HG03342 (cell line): ENCODE measurements at regions not wholly inside any gene's neighbourhood (a gene's known extent, or its start where the extent isn't known, plus 50 kb on each side); places are given as distances from the start of the nearest gene placed in this dataset.

Experiments used
- ATAC-seq: cut with Tn5 transposase; IDR thresholded peaks from one replicate; pipeline ENCODE4 v1.9.1; 2021; ENCODE audit warnings: mild to moderate bottlenecking, moderate library complexity; ENCODE audit not compliant: unreplicated experiment

DNA sequence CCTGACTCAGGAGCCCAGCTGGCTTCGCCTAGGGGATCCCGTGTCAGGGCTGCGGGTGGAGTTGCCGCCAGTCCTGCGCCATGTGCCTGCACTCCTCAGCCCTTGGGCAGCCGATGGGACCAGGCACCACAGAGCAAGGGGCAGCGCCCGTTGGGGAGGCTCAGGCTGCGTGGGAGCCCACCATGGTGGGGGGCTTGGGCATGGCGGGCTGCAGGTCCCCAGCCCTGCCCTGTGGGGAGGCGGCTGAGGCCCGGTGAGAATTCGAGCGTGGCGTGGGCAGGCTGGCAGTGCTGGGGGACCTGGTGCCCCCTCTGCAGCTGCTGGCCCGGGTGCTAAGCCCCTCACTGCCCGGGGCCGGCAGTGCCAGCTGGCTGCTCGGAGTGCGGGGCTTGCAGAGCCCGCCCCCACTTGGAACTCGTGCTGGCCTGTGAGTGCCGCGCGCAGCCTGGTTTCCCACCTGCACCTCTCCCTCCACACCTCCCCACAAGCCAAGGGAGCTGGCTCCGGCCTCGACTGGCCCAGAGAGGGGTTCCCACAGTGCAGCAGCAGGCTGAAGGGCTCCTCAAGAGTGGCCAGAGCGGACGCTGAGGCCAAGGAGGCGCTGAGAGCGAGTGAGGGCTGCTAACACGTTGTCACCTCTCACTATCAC, 135.1 kb upstream of the SEL1L start:
- ATAC-seq: no peak

DNA sequence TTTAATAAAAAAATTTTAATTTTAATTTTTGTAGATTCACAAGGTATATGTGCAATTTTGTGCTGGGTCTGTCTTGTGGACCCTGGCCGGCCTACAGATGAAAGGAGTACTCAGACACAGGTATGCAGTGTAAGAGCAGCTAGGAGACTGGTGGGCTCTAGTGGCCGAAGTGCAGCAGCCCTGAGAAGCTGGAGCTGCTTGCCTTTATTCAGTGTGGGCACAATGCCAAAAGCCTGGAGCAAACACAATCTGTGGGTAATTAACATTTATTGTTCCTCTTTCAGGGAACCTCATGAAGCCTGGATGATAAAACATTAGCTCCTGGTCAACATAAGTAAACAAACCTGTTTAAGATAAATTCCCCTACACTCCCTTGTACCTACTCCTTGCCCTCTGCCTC, 135.7 kb upstream of the SEL1L start:
- no peak for ATAC-seq

DNA sequence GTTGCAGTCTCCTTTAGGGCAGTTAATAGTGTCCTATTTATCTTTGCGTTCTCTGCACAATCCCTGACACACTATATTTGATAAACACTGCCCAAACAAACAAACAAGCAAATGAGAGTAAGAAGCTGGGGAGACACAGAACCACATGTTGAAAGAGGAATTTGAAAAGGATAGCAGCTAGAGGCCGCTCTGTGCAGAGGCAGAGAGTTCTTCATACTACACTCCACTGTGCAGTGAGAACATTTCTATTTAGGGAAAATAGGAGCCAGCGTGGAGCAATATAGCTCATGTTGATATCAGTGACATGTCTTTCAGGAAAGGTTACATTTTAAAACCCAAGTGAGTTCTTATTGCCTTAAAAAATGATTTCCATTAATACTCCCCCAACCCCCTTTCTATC, 140.3 kb upstream of the SEL1L start:
- ATAC-seq: no peak

DNA sequence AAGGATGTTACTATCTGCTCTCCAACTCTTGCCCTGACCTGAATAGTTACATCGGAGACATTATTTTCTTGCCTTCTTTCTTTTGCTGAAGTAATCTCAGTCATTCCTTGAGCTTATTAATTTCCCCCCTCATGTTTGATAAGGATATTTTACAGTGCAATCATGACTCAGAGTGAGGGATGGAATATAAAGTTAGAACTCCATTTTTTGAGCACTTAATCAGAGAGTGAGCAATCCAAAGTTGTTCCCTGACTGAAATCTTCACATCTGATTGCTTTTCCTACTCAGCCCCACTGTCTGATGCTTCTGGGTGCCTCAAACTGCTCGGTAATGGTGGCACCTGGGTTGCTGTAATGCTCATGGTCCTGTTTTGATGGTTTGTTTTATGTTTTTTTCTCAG, 142.7 kb upstream of the SEL1L start:
- ATAC-seq: no peak

DNA sequence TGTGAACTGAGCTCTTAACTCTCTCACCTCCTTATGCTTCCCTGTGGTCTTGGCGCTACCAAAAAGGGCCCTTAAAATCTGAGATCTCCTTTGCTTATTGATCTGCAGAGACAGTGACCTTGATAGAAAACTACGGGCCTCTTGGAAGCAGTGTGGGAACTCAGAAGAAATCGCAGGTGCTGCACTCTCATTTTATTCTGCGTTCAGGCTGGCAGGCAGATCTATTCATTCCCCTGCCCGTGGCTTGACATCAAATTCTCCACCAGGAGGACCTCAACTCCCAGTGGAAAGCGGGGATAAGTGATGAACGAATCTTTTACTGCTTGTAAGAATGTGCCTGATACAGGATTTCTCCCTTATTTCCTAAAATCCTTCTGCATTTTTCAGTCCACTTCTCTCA, 143.2 kb upstream of the SEL1L start:
- ATAC-seq: no peak

DNA sequence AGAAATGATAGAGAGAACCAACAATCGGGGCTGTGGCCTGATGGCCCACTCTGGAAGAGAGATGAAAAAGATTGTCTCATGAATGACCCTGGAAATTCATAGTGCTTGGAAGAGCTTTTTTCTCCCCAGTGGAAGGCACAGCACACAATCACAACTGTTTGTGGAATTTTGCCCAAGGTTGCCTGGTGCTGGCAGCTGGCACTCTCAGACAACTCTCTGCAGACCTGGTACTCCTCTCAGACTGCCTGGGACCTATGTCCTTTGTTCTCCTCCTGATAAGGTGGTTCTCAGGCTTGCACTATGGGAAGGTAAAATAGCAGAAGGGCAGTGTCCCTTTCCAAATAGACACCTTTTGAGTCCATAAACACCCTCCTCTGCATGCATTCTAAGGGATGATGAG, 144.1 kb upstream of the SEL1L start:
- no peak for ATAC-seq

DNA sequence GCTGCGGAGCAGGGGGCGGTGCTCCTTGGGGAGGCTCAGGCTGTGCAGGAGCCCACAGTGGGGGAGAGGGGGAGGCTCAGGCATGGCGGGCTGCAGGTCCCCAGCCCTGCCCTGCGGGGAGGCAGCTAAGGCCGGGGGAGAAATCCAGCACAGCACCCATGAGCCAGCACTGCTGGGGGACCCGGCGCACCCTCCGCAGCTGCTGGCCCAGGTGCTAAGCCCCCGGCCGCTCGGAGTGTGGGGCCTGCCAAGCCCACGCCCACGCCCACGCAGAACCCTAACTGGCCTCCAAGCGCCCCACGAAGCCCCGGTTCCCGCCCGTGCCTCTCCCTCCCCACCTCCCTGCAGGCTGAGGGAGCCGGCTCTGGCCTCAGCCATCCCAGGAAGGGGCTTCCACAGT, 145.6 kb upstream of the SEL1L start:
- no peak for ATAC-seq

DNA sequence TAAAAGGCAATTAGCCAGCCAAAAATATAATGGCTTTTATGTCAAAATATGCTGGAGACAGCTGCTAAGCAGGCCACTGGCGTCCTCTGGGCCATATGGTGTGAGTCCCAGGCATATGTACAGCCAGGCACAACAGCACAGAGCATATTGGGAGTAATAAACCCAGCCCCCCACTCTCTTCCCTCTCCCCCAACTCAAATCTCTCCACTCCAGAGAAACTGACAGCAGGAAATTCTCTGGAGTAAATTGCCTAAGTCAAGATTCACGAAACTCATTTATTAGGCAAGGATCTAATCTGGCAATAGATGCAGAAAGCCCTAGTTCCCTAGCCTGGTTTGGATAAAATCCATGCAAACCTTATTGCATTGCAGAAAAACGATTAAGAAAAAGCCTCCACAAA, 147.9 kb upstream of the SEL1L start:
- ATAC-seq: no peak

DNA sequence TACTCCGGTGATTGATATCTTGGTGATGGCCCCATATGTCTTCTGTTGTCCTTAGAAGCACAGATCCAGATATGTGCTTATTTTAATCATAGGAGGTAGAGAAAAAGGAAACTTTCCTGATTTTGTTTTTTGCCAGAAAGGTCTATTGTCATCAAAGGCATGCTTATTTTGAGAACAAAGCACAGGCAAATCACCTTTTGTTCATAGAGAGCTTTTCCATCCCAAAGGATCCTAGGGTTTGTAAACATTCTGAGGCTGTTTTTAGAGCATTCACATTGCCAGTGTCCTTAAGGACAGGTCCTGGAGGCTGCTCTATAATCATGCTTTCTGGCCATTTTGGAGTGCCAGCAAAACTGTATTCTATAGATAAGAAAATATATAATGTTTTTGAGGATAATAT, 148.5 kb upstream of the SEL1L start:
- no peak for ATAC-seq

DNA sequence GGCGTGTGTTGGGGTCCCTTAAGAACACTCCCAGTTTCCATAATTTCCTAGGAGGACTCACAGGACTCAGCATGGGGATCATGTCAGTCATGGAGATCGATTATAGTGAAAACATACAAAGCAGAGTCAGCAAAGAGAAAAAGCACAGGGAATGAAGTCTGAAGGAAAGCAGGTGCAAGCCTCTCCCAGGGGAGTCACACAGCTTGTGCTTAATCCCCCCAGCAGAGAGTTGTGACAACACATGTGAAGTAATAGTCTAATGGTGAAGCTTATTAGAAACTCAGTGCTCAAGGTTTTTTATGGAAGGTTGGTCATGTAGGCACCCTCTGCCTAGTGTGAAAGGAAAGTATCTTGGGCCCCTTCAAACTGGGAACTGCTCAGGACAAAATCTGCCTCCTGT, 149.0 kb upstream of the SEL1L start:
- no peak for ATAC-seq

DNA sequence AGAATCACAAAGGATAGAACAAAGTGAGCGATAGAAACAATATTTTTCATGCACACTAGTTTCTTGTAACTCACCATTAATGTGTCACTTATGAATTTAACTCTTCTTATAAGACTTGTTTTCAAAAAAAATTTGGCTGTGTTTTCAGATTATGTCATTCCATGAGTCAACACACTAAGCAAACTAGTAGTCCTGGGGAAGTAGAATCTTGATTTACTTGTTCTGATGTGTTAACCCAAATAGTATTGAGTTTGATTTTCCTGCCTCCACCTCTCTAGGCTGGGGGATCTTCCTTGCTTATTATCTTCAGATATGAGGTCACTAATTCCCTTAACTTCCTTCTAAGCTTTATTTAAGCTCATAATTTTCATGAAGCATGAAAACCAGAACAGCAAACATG, 151.0 kb upstream of the SEL1L start:
- no peak for ATAC-seq

DNA sequence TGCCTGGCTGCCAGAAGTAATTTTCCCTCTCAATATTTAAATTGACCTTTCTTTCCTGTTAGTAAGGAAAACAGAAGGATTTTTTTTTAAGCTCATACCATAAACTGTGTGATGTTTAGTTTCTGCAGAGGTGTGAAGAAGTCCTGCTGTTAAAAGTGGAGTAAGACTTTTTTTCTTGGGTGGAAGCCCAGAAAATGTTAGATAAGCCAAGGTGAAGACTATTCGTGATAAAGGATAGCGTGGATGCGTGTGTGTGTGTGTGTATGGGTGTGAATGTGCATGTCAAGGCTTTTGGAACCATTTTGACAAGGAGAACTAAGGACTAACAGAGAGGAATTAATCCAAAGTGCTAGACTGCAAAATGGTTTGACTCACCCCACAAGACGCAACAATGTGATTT, 152.9 kb upstream of the SEL1L start:
- no peak for ATAC-seq

DNA sequence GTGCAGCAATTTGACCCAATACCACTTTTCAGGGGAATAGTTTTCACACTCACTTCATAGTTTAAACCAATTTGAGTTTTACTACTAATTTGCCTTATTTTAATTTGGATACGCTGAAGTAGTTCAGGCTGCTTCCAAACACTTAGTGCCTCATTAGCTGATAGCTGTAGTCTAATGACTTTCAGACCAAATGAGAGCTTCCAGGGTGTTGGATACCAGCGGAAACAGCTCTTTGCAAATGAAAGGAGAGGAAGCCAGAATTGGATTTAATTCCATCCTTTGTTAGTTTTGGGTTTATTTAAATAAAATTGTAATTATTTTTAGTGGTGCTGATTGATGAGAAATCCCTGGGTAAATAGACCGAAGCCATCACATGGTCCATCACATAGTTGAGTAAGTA, 158.3 kb upstream of the SEL1L start:
- ATAC-seq: no peak

DNA sequence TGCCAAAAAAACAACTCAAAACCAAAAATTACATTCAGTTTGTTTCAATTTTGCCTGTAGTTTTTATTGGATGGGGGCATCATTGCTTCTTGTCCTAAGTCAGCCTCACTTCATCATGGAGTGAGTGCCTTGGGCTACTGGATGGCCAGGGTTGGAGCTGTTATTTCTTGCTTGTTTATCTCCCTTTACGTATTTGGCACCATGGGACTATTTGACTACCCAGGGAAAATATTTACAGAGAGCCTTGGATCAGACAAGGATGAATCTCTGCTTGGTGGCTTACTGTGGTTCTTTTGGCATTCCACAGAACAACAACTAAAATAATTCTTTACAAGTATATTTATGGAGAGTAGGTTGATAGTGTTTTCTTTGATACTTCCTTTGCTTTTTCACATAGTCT, 160.8 kb upstream of the SEL1L start:
- ATAC-seq: no peak

DNA sequence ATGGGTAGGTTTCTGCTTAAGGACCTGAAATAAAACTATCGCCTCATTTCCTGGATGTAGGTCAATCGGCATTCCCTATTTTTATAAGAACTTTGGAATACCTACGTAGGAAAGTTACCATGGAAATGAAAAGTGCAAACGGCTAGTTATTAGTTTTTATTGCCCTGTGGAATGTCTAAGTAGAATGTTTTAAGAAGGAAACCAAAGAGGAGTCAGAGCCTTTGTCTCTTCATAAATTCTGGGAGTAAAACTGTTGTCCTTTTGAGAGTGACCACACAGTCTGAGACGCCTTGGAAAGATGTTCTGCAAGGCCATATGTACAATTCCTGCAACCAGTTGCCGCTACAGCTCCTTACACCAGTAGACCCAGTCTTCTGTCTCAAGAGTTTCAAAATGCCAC, 176.0 kb upstream of the SEL1L start:
- no peak for ATAC-seq

DNA sequence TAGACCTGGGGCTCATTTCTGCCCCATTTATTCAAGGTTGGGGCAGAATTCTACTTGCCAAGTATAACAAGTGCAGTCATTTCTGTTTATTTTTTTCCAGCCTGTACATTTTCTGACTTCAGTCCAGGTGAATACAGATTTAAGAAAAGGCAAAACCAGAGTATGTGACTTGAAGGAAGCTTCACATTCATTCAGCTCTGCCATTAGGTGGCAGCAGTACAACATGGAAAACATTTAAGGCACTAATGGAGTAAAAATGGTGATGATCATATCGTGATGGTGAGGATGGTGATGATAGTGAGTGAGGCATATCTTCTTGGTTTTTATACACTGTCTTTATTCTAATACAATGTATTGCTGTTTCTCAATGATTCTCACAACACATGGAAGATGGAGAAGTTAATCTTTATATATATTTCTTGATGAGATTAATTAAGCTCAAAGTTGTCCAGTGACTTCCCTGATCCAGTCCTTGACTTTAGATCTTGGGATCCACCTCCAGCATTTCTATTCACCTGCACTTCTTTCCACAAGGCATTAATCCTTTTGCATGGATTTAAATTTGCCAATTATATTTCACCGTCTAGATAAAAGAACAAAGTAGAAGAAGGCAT, 176.7 kb upstream of the SEL1L start:
- no peak for ATAC-seq

DNA sequence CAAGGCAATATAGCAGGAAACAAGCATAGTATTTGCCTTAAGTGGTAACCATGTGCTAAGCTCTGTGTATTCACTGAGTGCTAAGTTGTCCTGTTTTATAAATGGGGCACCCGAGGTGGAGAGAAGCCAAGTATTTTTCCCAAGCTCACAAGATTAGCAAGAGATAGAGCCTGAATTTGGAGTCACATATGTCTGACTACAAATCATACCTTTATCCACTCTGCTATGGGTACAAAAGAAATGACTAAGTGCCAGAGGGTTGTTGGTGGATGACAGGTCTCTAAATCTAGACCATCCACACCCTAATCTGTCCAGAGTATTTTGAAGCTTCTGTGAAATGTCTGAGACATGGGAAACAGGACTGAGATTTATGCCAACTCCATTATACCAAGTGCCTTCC, 182.1 kb upstream of the SEL1L start:
- no peak for ATAC-seq

DNA sequence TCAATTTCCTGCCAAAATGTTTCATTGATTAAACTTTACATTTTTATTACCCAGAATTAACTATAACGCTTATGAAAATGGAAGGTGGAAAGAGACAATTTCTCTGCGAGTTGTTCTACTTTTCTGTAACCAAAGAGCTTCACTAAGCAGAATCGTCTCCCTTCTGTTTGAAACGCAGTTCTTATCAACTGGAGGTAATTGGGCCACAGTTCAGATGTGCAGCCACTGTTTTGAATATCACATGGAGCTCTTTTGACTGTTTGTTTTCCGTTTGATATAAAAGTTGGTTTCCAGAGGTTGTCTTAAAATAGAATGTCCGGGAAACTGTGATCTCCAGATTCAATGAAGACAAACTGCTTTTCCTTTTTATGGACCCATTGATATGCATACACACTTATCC, 183.3 kb upstream of the SEL1L start:
- no peak for ATAC-seq

DNA sequence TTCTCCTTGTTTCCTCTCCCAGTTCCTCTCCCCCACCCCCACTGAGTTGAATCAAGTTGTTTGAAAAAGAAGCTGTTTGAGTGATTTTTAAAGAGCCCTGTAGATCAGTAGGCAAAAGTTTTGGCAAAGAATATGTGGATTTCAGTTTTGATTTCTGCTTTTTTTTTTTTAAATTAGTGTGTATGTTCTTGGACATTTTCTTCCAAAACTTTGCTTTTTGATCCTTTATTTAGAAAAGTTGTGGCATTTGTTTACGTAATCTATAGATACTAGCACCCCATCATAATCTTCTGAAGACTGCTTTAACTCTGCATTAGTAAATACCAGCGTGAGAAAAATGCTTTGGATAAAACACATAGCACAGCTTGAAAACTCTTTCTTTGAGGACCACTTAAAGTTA, 190.3 kb upstream of the SEL1L start:
- ATAC-seq: no peak

DNA sequence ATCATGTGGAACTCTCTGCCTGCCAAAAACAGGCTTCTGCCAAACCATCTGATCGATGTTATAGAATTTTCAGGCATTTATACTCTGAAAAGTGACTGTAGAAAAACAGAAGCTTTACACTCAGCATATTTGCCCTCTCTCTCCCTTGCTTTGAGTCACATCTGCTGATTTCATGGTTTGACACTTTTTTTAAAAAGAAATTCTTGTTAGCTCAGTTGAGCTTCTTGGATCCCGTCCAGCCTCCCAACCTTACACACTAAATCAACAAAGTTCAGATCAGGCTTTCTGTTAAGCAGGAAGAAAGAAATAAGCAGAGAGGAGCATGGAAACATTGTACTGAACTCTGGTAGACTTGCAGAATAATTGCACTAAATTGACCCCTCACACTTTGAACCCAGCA, 193.6 kb upstream of the SEL1L start:
- ATAC-seq: no peak

DNA sequence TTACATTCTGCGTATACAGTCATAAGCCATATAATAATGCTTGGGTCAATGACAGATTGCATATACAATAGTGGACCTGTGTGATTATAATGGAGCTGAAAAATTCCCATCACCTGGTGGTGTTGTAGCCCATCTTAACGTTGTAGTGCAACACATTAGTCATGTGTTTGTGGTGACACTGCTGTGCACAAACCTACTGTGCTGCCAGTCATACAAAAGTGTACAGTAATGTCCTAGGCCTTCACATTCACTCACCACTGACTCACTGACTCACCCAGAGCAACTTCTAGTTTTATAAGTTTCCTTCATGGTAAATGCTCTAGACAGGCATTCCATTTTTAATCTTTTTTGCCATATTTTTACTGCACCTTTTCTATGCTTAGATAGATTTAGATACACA, 194.8 kb upstream of the SEL1L start:
- no peak for ATAC-seq

DNA sequence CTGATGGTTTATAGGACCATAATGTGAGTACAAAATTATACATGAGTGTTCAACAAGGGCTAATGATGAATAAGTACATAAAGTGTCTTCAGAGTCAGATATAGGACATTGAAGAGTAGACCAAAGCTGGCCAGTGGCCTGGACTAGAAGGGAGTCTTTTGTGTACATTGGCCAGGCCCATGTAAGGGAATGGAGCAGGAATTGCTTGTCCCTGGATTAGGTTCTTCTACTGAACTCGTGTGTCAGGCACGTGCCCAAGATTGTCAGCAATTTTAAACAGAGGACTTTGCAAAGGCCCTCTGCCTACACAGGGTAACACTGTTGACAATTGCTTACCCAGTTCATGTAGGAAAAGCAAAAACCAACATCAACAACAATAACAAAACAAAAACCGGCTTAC, 196.0 kb upstream of the SEL1L start:
- ATAC-seq: no peak

DNA sequence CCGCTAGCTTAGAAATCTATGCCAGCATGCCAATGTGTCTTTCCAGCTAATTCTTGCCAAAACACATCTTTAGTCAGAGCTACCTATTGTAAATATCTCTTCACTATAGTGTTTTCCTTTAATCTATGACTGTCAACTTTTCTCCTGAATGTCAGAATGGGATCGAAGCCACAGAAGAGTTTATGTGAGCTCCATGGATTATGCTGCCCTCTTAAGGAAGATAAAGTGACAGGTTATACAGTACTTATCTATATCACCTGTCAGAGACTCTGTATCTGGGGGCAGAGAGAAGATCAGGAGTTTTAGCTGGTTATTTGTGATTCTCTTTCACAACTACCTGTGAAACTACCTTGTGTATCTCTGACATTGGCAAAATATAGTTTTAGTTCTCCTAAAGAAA, 204.3 kb upstream of the SEL1L start:
- ATAC-seq: no peak
